ENCODE measurements at regions not wholly inside any gene's neighbourhood (a gene's known extent, or its start where the extent isn't known, plus 50 kb on each side); places are given as distances from the start of the nearest gene placed in this dataset.

- peaks cover 19% of the 10 kb centered on the region for H3K27me3 Mint-ChIP-seq
- POLR2A ChIA-PET = no interaction called here
- CTCF ChIA-PET = no interaction called here
- TF ChIP-seq, protein P1, sequence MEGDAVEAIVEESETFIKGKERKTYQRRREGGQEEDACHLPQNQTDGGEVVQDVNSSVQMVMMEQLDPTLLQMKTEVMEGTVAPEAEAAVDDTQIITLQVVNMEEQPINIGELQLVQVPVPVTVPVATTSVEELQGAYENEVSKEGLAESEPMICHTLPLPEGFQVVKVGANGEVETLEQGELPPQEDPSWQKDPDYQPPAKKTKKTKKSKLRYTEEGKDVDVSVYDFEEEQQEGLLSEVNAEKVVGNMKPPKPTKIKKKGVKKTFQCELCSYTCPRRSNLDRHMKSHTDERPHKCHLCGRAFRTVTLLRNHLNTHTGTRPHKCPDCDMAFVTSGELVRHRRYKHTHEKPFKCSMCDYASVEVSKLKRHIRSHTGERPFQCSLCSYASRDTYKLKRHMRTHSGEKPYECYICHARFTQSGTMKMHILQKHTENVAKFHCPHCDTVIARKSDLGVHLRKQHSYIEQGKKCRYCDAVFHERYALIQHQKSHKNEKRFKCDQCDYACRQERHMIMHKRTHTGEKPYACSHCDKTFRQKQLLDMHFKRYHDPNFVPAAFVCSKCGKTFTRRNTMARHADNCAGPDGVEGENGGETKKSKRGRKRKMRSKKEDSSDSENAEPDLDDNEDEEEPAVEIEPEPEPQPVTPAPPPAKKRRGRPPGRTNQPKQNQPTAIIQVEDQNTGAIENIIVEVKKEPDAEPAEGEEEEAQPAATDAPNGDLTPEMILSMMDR (IDR thresholded peaks at IDR 0.05) = no peak
- no peaks in the 10 kb centered on the region for H3K9me3 Mint-ChIP-seq
- H3K27ac Mint-ChIP-seq = no peak overlapping the region
- H3K4me1 Mint-ChIP-seq = no peaks in the 10 kb centered on the region
- ATAC-seq (ENCODE audit: low read depth) (no peak), DNase-seq (no peak)
- intact Hi-C loops (cut with micrococcal nuclease) = no loop called here
- no peak overlapping the region for H3K4me3 Mint-ChIP-seq
- no peaks in the 10 kb centered on the region for H3K36me3 Mint-ChIP-seq (ENCODE audit: low read depth)
These were observed 493.5 kb downstream of the SETD4 start for GRCh38 chr21:35566874-35567273.

GRCh38 chr21:35565204-35565611, 495.1 kb downstream of the SETD4 start:
- H3K27me3 Mint-ChIP-seq = peaks cover 17% of the 10 kb centered on the region
- TF ChIP-seq, protein P1 (IDR thresholded peaks at IDR 0.05) = no peak
- H3K4me1 Mint-ChIP-seq = no peaks in the 10 kb centered on the region
- H3K4me3 Mint-ChIP-seq = no peak overlapping the region
- CTCF ChIA-PET = no interaction called here
- POLR2A ChIA-PET = no interaction called here
- H3K27ac Mint-ChIP-seq = no peak overlapping the region
- ATAC-seq (ENCODE audit: low read depth) (no peak), DNase-seq (no peak)
- no peaks in the 10 kb centered on the region for H3K9me3 Mint-ChIP-seq
- intact Hi-C loops (cut with micrococcal nuclease) = no loop called here
- H3K36me3 Mint-ChIP-seq (ENCODE audit: low read depth) = no peaks in the 10 kb centered on the region

GRCh38 chr21:35563885-35564451, 496.4 kb downstream of the SETD4 start:
- H3K9me3 Mint-ChIP-seq = no peaks in the 10 kb centered on the region
- intact Hi-C loops (cut with micrococcal nuclease) = no loop called here

DNA sequence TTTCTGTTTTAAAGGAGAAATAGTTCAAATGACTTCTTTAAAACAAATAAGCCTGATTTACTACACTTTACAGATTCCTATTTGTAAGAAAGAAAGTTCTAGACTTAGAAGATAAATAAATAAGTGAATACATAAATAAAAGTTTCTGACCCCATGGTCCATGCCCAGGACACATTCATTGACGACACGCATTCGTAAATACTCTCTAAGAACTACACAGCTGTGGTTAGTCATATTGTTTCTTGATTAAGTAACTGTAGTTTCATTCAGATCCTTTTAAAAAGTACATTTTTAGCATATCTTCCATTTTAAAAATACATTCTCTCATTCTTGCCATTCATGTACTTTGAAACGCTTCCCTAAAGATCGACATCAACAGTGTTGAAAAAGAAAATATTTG, 497.4 kb downstream of the SETD4 start:
- CTCF ChIA-PET = no interaction called here
- intact Hi-C loops (cut with micrococcal nuclease) = no loop called here

More at GRCh38 chr21:35563885-35564451, 496.4 kb downstream of the SETD4 start:
- DNase-seq (no peak), ATAC-seq (ENCODE audit: low read depth) (no peak)
- Mint-ChIP-seq H3K27ac (no peak overlapping the region), H3K4me3 (no peak overlapping the region), H3K4me1 (no peaks in the 10 kb centered on the region), H3K36me3 (ENCODE audit: low read depth) (no peaks in the 10 kb centered on the region), H3K27me3 (peaks cover 17% of the 10 kb centered on the region)
- ChIA-PET POLR2A (no interaction called here), CTCF (no interaction called here)
- TF ChIP-seq, protein P1 (IDR thresholded peaks at IDR 0.05) = no peak

GRCh38 chr21:35561116-35561515, 499.2 kb downstream of the SETD4 start:
- no peaks in the 10 kb centered on the region for H3K36me3 Mint-ChIP-seq (ENCODE audit: low read depth)
- no peak for DNase-seq

More for the DNA sequence above, 497.4 kb downstream of the SETD4 start:
- Mint-ChIP-seq H3K27me3 (peaks cover 18% of the 10 kb centered on the region), H3K9me3 (no peaks in the 10 kb centered on the region), H3K27ac (no peak overlapping the region), H3K36me3 (ENCODE audit: low read depth) (no peaks in the 10 kb centered on the region), H3K4me1 (no peaks in the 10 kb centered on the region), H3K4me3 (no peak overlapping the region)
- ATAC-seq (ENCODE audit: low read depth) = no peak
- POLR2A ChIA-PET = no interaction called here
- TF ChIP-seq, protein P1 (IDR thresholded peaks at IDR 0.05) = no peak
- DNase-seq = no peak

More at GRCh38 chr21:35561116-35561515, 499.2 kb downstream of the SETD4 start:
- no peak overlapping the region for H3K27ac Mint-ChIP-seq
- ChIA-PET CTCF (no interaction called here), POLR2A (no interaction called here)
- no peak for ATAC-seq (ENCODE audit: low read depth)
- no peaks in the 10 kb centered on the region for H3K9me3 Mint-ChIP-seq
- intact Hi-C loops (cut with micrococcal nuclease) = no loop called here
- no peaks in the 10 kb centered on the region for H3K4me1 Mint-ChIP-seq
- H3K4me3 Mint-ChIP-seq = no peak overlapping the region
- peaks cover 18% of the 10 kb centered on the region for H3K27me3 Mint-ChIP-seq
- TF ChIP-seq, protein P1 (IDR thresholded peaks at IDR 0.05) = no peak

All from activated B cell treated with CpG ODN at 0.5 μM for 24 hours (primary cell).